CD14-positive monocyte (primary cell): ENCODE measurements at regions not wholly inside any gene's neighbourhood (a gene's known extent, or its start where the extent isn't known, plus 50 kb on each side); places are given as distances from the start of the nearest gene placed in this dataset.
A peak's percentile ranks its signal among the peaks of the same experiment; 100 is the strongest.

Experiments
- DNase-seq, 3 donors: peaks; one replicate each; pipeline ENCODE4 v3.0.0-alpha.2; 2011 to 2022
- H2AFZ ChIP-seq: 2 replicates; pipeline ENCODE4 v1.6.0; 2012; ENCODE audit warnings: mild to moderate bottlenecking, low read depth, low read length, inconsistent platforms; ENCODE audit not compliant: insufficient read depth, poor library complexity, severe bottlenecking
- H3K27ac ChIP-seq, 2 donors: 1 replicate in 1 of 2; 2 replicates in 1 of 2; pipeline ENCODE4 v1.5.1; 2012 to 2013; ENCODE audit warnings: low read length in 2 of 2, control low read depth in 1 of 2, inconsistent platforms in 1 of 2, low read depth in 1 of 2, mild to moderate bottlenecking in 1 of 2
- H3K27me3 ChIP-seq, 2 donors: one replicate each; pipeline versions ENCODE4 v1.6.0 to v1.6.1; 2011 to 2013; ENCODE audit warnings: low read length in 2 of 2; ENCODE audit not compliant: control insufficient read depth in 2 of 2, insufficient read depth in 2 of 2
- H3K36me3 ChIP-seq, 2 donors: replicated peaks in 1 of 2; 1 replicate in 1 of 2; 2 replicates in 1 of 2; pipeline versions ENCODE4 v1.5.1 to v1.6.1; 2012 to 2013; ENCODE audit warnings: low read length in 2 of 2, control low read depth in 1 of 2, inconsistent platforms in 1 of 2, mild to moderate bottlenecking in 1 of 2; ENCODE audit not compliant: insufficient read depth in 2 of 2, control insufficient read depth in 1 of 2
- H3K4me1 ChIP-seq, 2 donors: 1 replicate in 1 of 2; 2 replicates in 1 of 2; pipeline versions ENCODE4 v1.5.1 to v1.6.1; 2012 to 2013; ENCODE audit warnings: low read length in 2 of 2, control low read depth in 1 of 2, inconsistent platforms in 1 of 2, mild to moderate bottlenecking in 1 of 2, moderate library complexity in 1 of 2; ENCODE audit not compliant: insufficient read depth in 2 of 2, control insufficient read depth in 1 of 2
- H3K4me2 ChIP-seq: replicated peaks from 2 replicates; pipeline ENCODE3; 2012; ENCODE audit warnings: low read length, moderate library complexity, mild to moderate bottlenecking; ENCODE audit not compliant: poor library complexity, severe bottlenecking; ENCODE audit errors: extremely low read depth
- H3K4me3 ChIP-seq, 3 experiments: fragments of 200-600 bp in 1 of 3; sonication (generic) in 1 of 3; replicated peaks in 1 of 3; 1 replicate in 2 of 3; 2 replicates in 1 of 3; pipeline ENCODE4 v1.5.1; 2011 to 2013; ENCODE audit warnings: low read length in 3 of 3, mild to moderate bottlenecking in 3 of 3, control low read depth in 2 of 3, low read depth in 2 of 3, inconsistent platforms in 1 of 3, moderate library complexity in 1 of 3
- H3K79me2 ChIP-seq: 2 replicates; pipeline ENCODE4 v1.6.0; 2012; ENCODE audit warnings: mild to moderate bottlenecking, control low read depth, inconsistent platforms, low read length, moderate library complexity; ENCODE audit not compliant: insufficient read depth
- H3K9ac ChIP-seq: 2 replicates; pipeline ENCODE4 v1.6.0; 2017; ENCODE audit warnings: low read length, mild to moderate bottlenecking; ENCODE audit not compliant: insufficient read depth, poor library complexity, severe bottlenecking
- H3K9me3 ChIP-seq, 2 donors: replicated peaks in 1 of 2; 1 replicate in 1 of 2; 2 replicates in 1 of 2; pipeline versions ENCODE4 v1.5.1 to v1.6.1; 2012 to 2013; ENCODE audit warnings: low read length in 2 of 2, control low read depth in 1 of 2; ENCODE audit not compliant: control insufficient read depth in 1 of 2, insufficient read depth in 1 of 2
- H4K20me1 ChIP-seq: 2 replicates; pipeline ENCODE4 v1.6.0; 2012; ENCODE audit warnings: mild to moderate bottlenecking, low read length, control low read depth, moderate library complexity; ENCODE audit not compliant: insufficient read depth
- H3K27ac Mint-ChIP-seq, 7 donors: one replicate each; pipeline ENCODE4 v1.8.0; 2020; ENCODE audit warnings: mild to moderate bottlenecking in 7 of 7, mixed read lengths in 7 of 7, moderate library complexity in 6 of 7, inconsistent platforms in 2 of 7
- H3K27me3 Mint-ChIP-seq, 3 donors: one replicate each; pipeline ENCODE4 v1.8.0; 2021 to 2022; ENCODE audit warnings: low read depth in 3 of 3, mild to moderate bottlenecking in 3 of 3, mixed read lengths in 3 of 3, moderate library complexity in 3 of 3, inconsistent platforms in 1 of 3
- H3K36me3 Mint-ChIP-seq, 2 donors: one replicate each; pipeline ENCODE4 v1.8.0; 2020; ENCODE audit warnings: mixed read lengths in 2 of 2, inconsistent platforms in 1 of 2, mild to moderate bottlenecking in 1 of 2
- H3K4me1 Mint-ChIP-seq: one replicate; pipeline ENCODE4 v1.8.0; 2020; ENCODE audit warnings: mild to moderate bottlenecking, mixed read lengths
- H3K4me3 Mint-ChIP-seq, 2 donors: one replicate each; pipeline ENCODE4 v1.8.0; 2020; ENCODE audit warnings: mild to moderate bottlenecking in 2 of 2, mixed read lengths in 2 of 2, moderate library complexity in 1 of 2
- H3K9me3 Mint-ChIP-seq, 7 donors: one replicate each; pipeline ENCODE4 v1.8.0; 2020 to 2022; ENCODE audit warnings: mixed read lengths in 7 of 7, mild to moderate bottlenecking in 6 of 7, moderate library complexity in 6 of 7, inconsistent platforms in 2 of 7
- WGBS: methylation state at CpG from one replicate; pipeline ENCODE4 v1.1.5; 2013; ENCODE audit warnings: missing lambda C conversion rate; ENCODE audit not compliant: insufficient coverage; 5-methylcytosine and 5-hydroxymethylcytosine counted together
- intact Hi-C, 2 donors: fragments of 100-400 bp; cut with micrococcal nuclease; formaldehyde crosslinking; loops; one replicate each; pipeline versions ENCODE4 v1.15.0 to v1.15.1; 2023
- TF ChIP-seq, protein P1 (sequence below): fragments of 200-600 bp; IDR thresholded peaks from one replicate; pipeline ENCODE4 v1.8.0; 2022; ENCODE audit warnings: antibody characterized with exemption, mild to moderate bottlenecking

DNA sequence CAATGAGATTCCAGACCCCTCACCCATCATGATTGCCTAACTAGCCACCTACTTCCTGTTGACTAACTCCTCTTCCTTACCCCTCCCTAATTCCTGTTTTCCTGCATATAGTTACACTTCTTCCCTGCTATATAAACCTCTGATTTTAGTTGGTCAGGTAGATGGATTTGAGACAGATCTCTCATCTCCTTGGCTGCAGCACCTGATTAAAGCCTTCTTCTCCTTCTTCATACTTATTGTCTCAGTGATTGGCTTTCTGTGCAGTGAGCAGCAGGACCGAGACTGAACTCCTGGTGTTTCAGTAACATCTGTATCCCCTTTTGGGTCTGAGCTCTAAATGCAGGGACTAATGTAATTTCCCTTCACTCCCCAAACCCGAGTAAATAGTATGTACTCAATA lies 51.7 kb upstream of the ATXN1 start:
- WGBS, result 100% methylated on average over 1 of the region's 2 CpGs
- intact Hi-C loops, result no loop called here
- no peak overlapping the region for H2AFZ ChIP-seq
- no peaks in the 10 kb centered on the region for H3K4me1 ChIP-seq
- no peaks in the 10 kb centered on the region for H3K79me2 ChIP-seq
- H3K36me3 ChIP-seq, result no peaks in the 10 kb centered on the region
- no peak overlapping the region for H3K27ac ChIP-seq
- Mint-ChIP-seq H3K4me1 (peaks cover 3% of the 10 kb centered on the region), H3K36me3 (peaks cover 4 to 11% of the 10 kb centered on the region in 2 donors), H3K27me3 (peaks cover 0 to 2% (median 2%) of the 10 kb centered on the region in 3 donors), H3K9me3 (peaks cover 35 to 55% (median 43%) of the 10 kb centered on the region in 7 donors), H3K27ac (peak overlapping the region in 1 of 7 donors; percentile 9), H3K4me3 (no peak overlapping the region)
- DNase-seq, result no peak
- peaks cover 26 to 29% of the 10 kb centered on the region in 2 donors for H3K9me3 ChIP-seq
- TF ChIP-seq, protein P1, sequence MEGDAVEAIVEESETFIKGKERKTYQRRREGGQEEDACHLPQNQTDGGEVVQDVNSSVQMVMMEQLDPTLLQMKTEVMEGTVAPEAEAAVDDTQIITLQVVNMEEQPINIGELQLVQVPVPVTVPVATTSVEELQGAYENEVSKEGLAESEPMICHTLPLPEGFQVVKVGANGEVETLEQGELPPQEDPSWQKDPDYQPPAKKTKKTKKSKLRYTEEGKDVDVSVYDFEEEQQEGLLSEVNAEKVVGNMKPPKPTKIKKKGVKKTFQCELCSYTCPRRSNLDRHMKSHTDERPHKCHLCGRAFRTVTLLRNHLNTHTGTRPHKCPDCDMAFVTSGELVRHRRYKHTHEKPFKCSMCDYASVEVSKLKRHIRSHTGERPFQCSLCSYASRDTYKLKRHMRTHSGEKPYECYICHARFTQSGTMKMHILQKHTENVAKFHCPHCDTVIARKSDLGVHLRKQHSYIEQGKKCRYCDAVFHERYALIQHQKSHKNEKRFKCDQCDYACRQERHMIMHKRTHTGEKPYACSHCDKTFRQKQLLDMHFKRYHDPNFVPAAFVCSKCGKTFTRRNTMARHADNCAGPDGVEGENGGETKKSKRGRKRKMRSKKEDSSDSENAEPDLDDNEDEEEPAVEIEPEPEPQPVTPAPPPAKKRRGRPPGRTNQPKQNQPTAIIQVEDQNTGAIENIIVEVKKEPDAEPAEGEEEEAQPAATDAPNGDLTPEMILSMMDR, result no peak
- H4K20me1 ChIP-seq, result no peaks in the 10 kb centered on the region
- H3K4me3 ChIP-seq, result peak overlapping the region in 1 of 3 experiments; percentile 26
- no peak overlapping the region for H3K9ac ChIP-seq
- H3K27me3 ChIP-seq, result no peaks in the 10 kb centered on the region
- no peak overlapping the region for H3K4me2 ChIP-seq

DNA sequence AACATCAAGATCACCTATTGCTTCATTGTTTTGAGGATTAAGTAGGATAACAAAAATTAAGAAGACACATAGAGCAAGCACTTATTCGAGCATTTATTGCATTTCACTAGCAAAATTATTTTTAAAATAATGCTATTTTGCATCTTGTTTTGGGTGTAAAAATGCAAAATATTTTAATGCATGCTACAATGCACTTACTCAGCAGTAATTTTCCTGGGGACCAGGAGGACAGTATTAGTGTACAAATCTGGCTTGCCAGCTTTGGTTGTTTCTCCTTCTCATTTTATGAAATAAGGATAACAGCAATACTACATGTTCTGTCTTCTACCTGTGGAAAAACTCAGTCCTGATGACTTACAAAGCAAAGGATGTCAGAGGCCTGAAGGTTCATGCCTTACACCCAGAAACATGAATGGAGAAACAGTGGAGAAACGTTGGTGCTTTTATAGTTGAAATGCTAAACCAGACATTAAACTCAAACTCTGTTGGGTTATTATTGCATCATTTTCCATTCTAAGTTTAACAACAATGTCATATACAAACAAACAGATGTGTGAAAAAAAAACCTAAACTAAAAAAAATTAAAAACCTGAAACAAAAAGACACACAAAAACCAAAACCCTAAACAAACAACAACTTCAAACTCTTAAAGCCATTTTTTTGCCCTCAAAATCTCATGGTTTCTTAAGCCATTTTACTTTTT lies 50.2 kb upstream of the ATXN1 start:
- Histone ChIP-seq H2AFZ (no peak overlapping the region), H3K27me3 (no peaks in the 10 kb centered on the region), H4K20me1 (no peaks in the 10 kb centered on the region), H3K9me3 (peaks cover 26 to 29% of the 10 kb centered on the region in 2 donors), H3K27ac (no peak overlapping the region), H3K36me3 (no peaks in the 10 kb centered on the region), H3K9ac (no peak overlapping the region), H3K79me2 (no peaks in the 10 kb centered on the region), H3K4me1 (no peaks in the 10 kb centered on the region), H3K4me2 (no peak overlapping the region), H3K4me3 (no peak overlapping the region)
- WGBS, result no CpG with 5 or more reads among the region's 2 CpGs
- no peak for DNase-seq
- TF ChIP-seq, protein P1, result no peak
- H3K27ac Mint-ChIP-seq, result no peak overlapping the region
- H3K4me1 Mint-ChIP-seq, result peaks cover 5% of the 10 kb centered on the region
- peaks cover 35 to 60% (median 47%) of the 10 kb centered on the region in 7 donors for H3K9me3 Mint-ChIP-seq
- H3K27me3 Mint-ChIP-seq, result peaks cover 0 to 2% (median 2%) of the 10 kb centered on the region in 3 donors
- intact Hi-C loops, result no loop called here
- peaks cover 4 to 11% of the 10 kb centered on the region in 2 donors for H3K36me3 Mint-ChIP-seq
- no peak overlapping the region for H3K4me3 Mint-ChIP-seq
